SU-DHL-6 (cell line): ENCODE measurements at regions not wholly inside any gene's neighbourhood (a gene's known extent, or its start where the extent isn't known, plus 50 kb on each side); places are given as distances from the start of the nearest gene placed in this dataset.

ENCODE experiments used
- H2AFZ ChIP-seq: fragments of 200-600 bp; sonication (generic); 2 replicates; pipeline ENCODE4 v1.6.1; 2014; ENCODE audit warnings: low read depth, mild to moderate bottlenecking, moderate library complexity, mixed read lengths, antibody characterized with exemption, low read length; ENCODE audit not compliant: severe bottlenecking
- H3F3A ChIP-seq: fragments of 200-600 bp; shearing (Covaris generic); 2 replicates; pipeline ENCODE4 v1.6.0; 2016; ENCODE audit warnings: antibody characterized with exemption, mild to moderate bottlenecking; ENCODE audit not compliant: insufficient read depth
- H3K27ac ChIP-seq: fragments of 200-600 bp; sonication (generic); 2 replicates; pipeline ENCODE4 v1.5.1; 2016; ENCODE audit warnings: low read depth, mild to moderate bottlenecking, low read length, moderate library complexity, mixed read lengths
- H3K27me3 ChIP-seq: fragments of 200-600 bp; sonication (generic), shearing (Covaris generic); 2 replicates; pipeline ENCODE4 v1.6.0; 2014; ENCODE audit warnings: mild to moderate bottlenecking, low read length
- H3K36me3 ChIP-seq: fragments of 200-600 bp; sonication (generic); 2 replicates; pipeline ENCODE4 v1.6.1; 2014; ENCODE audit warnings: mild to moderate bottlenecking, low read length, mixed read lengths
- H3K4me2 ChIP-seq: fragments of 300-600, 200-600 bp; shearing (Covaris generic), sonication (generic); 2 replicates; pipeline ENCODE4 v1.6.0; 2014; ENCODE audit warnings: low read length, low read depth, mild to moderate bottlenecking; ENCODE audit not compliant: poor library complexity, severe bottlenecking
- H3K4me3 ChIP-seq: fragments of 200-600 bp; sonication (generic); 2 replicates; pipeline ENCODE4 v1.5.1; 2014; ENCODE audit warnings: antibody characterized with exemption, low read length, mild to moderate bottlenecking, mixed read lengths; ENCODE audit not compliant: insufficient read depth, poor library complexity, severe bottlenecking
- H3K79me2 ChIP-seq: fragments of 200-600 bp; sonication (generic); 2 replicates; pipeline ENCODE4 v1.6.1; 2014; ENCODE audit warnings: mild to moderate bottlenecking, low read length, moderate library complexity; ENCODE audit not compliant: insufficient read depth
- H3K9ac ChIP-seq: fragments of 200-600 bp; sonication (generic); 2 replicates; pipeline ENCODE4 v1.7.0; 2014; ENCODE audit warnings: mild to moderate bottlenecking, low read length
- H3K9me2 ChIP-seq: fragments of 200-600 bp; sonication (generic); replicated peaks from 2 replicates; pipeline ENCODE4 v1.6.1; 2014; ENCODE audit warnings: low read length; ENCODE audit not compliant: insufficient read depth
- H3K9me3 ChIP-seq: fragments of 200-600 bp; sonication (generic); 2 replicates; pipeline ENCODE4 v1.6.1; 2014; ENCODE audit warnings: low read length, mixed read lengths; ENCODE audit not compliant: insufficient read depth
- H4K20me1 ChIP-seq: fragments of 200-600 bp; sonication (generic); 2 replicates; pipeline ENCODE4 v1.6.1; 2014; ENCODE audit warnings: low read depth, mild to moderate bottlenecking, antibody characterized with exemption, low read length, moderate library complexity, mixed read lengths
- EZH2phosphoT487 ChIP-seq: fragments of 200-600 bp; sonication (generic), shearing (Covaris generic); conservative IDR thresholded peaks from 2 replicates; pipeline ENCODE4 v1.6.1; 2018; ENCODE audit warnings: mild to moderate bottlenecking, antibody characterized with exemption, low read length, moderate library complexity, mixed read lengths
- TF ChIP-seq, protein P1 (sequence below): fragments of 200-600 bp; sonication (generic); IDR thresholded peaks from one replicate; pipeline ENCODE4 v1.5.1; 2017; ENCODE audit warnings: antibody characterized with exemption, mild to moderate bottlenecking, low read length, moderate library complexity; ENCODE audit not compliant: insufficient read depth, poor library complexity, severe bottlenecking

DNA sequence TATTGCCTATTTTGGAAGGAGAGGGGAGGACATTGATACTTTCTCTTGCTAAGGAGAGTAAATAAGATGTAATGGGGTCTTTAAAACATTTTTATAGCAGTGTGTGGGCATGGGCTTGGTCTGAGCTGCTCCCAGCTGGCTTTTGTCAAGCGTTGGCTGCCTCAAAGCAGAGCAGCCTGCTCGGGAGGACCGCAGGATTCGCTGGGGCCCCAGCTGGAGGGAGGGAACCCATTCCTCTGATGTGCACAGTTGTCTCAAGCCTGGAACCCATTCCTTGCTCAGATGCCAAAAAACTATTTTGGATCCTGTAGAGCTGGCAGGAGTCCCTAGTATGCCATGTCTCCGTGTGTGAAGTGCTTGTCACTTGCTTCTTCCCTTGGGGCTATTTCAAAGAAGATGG lies 59.4 kb upstream of the RMDN2 start:
- Histone ChIP-seq H3F3A (no peaks in the 10 kb centered on the region), H3K4me2 (no peak overlapping the region), H3K36me3 (no peaks in the 10 kb centered on the region), H3K27me3 (no peaks in the 10 kb centered on the region), H4K20me1 (no peaks in the 10 kb centered on the region), H3K9me2 (no peaks in the 10 kb centered on the region), H2AFZ (no peak overlapping the region), H3K9me3 (no peaks in the 10 kb centered on the region), H3K9ac (no peak overlapping the region), H3K27ac (no peak overlapping the region), H3K4me3 (no peak overlapping the region), H3K79me2 (no peaks in the 10 kb centered on the region)
- TF ChIP-seq, protein P1, sequence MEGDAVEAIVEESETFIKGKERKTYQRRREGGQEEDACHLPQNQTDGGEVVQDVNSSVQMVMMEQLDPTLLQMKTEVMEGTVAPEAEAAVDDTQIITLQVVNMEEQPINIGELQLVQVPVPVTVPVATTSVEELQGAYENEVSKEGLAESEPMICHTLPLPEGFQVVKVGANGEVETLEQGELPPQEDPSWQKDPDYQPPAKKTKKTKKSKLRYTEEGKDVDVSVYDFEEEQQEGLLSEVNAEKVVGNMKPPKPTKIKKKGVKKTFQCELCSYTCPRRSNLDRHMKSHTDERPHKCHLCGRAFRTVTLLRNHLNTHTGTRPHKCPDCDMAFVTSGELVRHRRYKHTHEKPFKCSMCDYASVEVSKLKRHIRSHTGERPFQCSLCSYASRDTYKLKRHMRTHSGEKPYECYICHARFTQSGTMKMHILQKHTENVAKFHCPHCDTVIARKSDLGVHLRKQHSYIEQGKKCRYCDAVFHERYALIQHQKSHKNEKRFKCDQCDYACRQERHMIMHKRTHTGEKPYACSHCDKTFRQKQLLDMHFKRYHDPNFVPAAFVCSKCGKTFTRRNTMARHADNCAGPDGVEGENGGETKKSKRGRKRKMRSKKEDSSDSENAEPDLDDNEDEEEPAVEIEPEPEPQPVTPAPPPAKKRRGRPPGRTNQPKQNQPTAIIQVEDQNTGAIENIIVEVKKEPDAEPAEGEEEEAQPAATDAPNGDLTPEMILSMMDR: no peak

DNA sequence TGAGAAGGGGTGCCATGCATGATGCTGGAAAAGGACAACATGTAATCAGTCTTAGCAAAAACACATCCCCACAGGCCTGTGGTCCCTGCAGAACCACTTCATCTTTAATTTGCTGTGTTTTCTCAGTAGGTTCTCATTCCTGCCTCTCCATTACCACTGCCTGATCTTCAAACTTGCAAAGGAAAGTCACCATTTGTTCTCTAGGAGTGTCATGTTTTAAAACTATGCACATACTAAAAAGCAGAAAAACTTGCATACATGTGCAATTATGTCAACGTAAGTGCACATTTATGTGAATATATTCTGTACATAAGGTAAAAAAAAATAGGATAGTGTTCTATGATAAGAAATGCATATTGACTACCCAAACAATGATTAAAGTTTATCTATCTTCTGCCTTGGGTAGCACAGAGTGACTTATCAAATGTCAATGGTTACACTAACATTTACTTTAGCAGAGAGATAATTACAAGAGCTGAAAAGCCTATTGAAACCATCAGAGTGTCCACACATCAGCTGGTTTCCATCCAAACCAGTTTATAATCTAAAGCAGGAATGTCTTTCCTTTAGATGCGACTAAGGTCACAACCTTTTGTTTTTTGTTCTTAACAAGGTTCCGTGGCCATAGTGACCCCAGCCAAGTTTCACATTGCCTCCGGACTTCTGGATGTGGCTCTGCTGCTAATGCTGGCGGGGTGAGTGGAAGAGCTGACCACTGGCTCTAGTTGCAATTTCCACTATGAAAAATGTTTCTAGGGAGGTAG lies 58.7 kb upstream of the RMDN2 start:
- no peaks in the 10 kb centered on the region for H3K36me3 ChIP-seq
- H3K27ac ChIP-seq: no peak overlapping the region
- H2AFZ ChIP-seq: no peak overlapping the region
- no peaks in the 10 kb centered on the region for H3K79me2 ChIP-seq
- no peak overlapping the region for H3K4me3 ChIP-seq
- no peaks in the 10 kb centered on the region for H3K9me3 ChIP-seq
- H3K9me2 ChIP-seq: no peaks in the 10 kb centered on the region
- no peaks in the 10 kb centered on the region for H3K27me3 ChIP-seq
- no peak overlapping the region for H3K4me2 ChIP-seq
- no peaks in the 10 kb centered on the region for H4K20me1 ChIP-seq
- TF ChIP-seq EZH2phosphoT487: no peak
- TF ChIP-seq, protein P1: no peak
- H3K9ac ChIP-seq: no peak overlapping the region
- no peaks in the 10 kb centered on the region for H3F3A ChIP-seq

DNA sequence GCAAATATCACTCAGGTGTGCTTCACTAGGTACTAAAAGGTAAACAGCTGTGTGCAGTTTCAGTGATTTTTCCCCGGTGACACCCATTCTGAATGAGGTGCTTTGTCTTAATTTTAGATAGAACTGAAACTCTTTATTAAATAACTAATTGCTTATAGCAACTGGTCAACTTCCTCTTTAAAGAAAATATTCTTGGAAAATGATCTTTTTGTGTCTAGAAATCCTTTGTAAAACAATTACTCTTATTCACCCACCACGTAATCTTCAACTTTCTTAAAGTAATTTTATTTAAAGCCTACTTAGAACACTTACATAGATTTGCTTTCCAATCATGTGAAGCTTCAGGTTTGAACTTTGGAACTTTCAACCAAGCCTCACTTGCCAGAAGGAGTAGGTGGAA lies 57.9 kb upstream of the RMDN2 start:
- Histone ChIP-seq H3K36me3 (no peaks in the 10 kb centered on the region), H3K27ac (no peak overlapping the region), H3K9me3 (no peaks in the 10 kb centered on the region), H4K20me1 (no peaks in the 10 kb centered on the region), H2AFZ (no peak overlapping the region), H3K79me2 (no peaks in the 10 kb centered on the region), H3K4me2 (no peak overlapping the region), H3F3A (no peaks in the 10 kb centered on the region), H3K9me2 (no peaks in the 10 kb centered on the region), H3K4me3 (no peak overlapping the region), H3K27me3 (no peaks in the 10 kb centered on the region), H3K9ac (no peak overlapping the region)
- TF ChIP-seq EZH2phosphoT487: no peak

DNA sequence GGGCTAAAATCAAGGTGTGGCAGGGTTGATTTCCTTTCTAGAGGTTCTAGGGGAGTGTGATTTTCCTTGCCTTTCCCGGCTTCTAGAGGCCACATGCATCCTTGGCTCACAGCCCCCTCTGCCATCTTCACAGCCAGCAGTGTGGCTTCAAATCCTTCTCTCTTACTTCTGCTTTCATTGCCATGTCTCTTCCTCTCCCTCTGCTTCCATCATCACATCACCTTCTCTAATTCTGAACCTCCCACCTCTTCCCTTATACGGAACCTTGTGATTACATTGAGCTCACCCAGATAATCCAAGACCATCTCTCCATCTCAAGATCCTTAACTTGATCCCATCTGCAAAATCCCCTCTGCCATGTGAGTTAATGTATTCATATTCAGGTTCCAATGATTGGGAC lies 56.2 kb upstream of the RMDN2 start:
- TF ChIP-seq, protein P1: no peak
- no peak for TF ChIP-seq EZH2phosphoT487
- H3K9me2 ChIP-seq: no peaks in the 10 kb centered on the region
- H3K27ac ChIP-seq: no peak overlapping the region
- no peaks in the 10 kb centered on the region for H3K27me3 ChIP-seq
- no peaks in the 10 kb centered on the region for H3F3A ChIP-seq
- H3K79me2 ChIP-seq: no peaks in the 10 kb centered on the region
- no peak overlapping the region for H3K4me2 ChIP-seq
- no peaks in the 10 kb centered on the region for H3K9me3 ChIP-seq
- H3K9ac ChIP-seq: no peak overlapping the region
- no peaks in the 10 kb centered on the region for H3K36me3 ChIP-seq
- H3K4me3 ChIP-seq: no peak overlapping the region
- no peaks in the 10 kb centered on the region for H4K20me1 ChIP-seq
- H2AFZ ChIP-seq: no peak overlapping the region
